HG03571 (cell line): ENCODE measurements at regions not wholly inside any gene's neighbourhood (a gene's known extent, or its start where the extent isn't known, plus 50 kb on each side); places are given as distances from the start of the nearest gene placed in this dataset.

ENCODE experiments used
- ATAC-seq: cut with Tn5 transposase; IDR thresholded peaks from one replicate; pipeline ENCODE4 v1.9.1; 2021; ENCODE audit not compliant: unreplicated experiment

DNA sequence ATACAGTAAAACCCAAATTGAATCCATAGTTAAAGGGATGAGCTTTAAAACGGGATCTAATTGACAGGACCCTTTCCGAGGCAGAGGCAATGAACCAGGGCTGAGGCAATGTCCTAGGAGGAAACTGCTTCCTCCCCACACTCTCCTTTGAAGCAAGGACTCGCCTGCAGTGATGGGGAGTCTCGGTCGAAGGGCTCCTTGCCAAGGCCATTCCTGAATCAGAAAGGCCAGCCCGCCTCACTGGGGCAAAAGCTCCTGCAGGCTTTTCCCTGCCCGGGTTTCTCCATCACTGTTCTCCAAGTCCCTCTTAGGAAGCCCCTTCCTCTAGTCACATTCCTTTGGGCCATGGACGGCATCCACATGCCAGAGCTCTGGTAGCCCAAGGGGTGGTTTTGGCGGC, 132.0 kb downstream of the RBFOX3 start:
- no peak for ATAC-seq

DNA sequence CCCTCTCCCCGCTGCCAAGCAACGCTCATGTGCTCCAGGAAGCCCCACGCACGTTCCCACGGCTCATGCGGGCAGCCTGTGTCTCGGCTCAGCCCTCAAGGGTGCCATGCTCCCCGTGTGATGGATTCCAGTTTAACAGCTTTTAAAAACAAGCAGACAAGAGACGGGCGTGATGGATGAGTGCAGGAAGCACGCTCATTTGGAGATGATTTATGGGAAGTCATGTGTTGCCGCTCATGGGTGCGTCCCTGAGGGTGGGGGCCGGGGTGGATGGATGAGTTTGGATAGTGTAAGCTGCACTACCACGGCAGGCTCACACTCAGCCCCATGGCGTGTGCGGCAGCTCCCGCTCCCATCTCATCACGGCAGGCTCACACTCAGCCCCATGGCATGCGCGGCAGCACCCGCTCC, 132.8 kb downstream of the RBFOX3 start:
- no peak for ATAC-seq

DNA sequence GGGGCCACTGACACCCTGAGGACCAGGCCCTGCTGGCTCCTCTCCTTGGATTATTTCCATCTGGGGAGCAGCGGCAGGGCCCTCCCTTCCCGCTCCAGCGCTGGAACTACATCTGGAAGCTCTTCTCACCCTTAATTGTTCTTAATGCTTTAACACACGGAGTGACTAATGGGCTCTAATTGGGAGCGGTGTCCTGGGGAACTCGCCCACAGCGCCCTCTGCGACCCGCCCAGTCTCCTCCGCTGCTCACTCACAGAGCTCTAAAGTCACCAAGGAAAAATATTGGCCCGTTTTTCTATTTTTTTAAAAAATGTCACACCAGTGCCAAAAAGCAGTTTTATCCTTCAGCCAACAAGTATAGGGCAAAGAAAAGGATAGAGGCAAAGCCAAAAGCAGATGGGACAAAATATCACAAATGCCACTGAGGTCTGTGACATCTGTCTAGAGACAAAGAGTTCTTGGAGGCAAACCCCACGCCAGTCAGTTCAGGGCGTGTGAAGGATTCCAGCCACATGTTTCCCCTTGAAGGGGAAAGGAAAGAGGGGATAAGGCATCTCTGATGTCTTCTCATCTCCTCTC, 134.7 kb downstream of the RBFOX3 start:
- ATAC-seq, result no peak

DNA sequence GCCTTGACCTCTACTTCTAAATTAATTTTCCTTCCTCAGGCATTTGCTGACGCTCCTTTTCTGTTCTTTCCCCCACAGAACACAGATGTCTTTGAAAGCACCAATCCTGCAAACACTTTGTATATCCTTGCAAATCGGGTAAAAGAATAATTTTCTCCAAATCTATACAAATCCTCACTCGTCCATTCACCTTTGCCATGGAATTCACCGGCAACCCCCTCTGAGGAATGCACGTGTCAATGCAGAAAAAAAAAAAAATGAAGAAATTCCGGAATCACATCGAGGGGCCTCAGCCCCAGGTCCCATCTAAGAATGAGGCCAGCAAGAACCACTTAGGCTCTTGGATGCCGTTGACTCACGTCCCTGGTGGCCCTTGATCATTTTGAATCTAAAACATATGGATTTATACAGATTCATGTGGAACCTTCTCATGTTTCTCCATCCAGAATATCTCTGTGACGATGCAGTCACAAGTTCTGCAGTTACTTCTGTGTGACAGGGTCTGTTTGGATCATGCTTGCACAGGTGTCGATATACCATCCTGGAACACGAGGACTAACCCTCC, 136.9 kb downstream of the RBFOX3 start:
- no peak for ATAC-seq

DNA sequence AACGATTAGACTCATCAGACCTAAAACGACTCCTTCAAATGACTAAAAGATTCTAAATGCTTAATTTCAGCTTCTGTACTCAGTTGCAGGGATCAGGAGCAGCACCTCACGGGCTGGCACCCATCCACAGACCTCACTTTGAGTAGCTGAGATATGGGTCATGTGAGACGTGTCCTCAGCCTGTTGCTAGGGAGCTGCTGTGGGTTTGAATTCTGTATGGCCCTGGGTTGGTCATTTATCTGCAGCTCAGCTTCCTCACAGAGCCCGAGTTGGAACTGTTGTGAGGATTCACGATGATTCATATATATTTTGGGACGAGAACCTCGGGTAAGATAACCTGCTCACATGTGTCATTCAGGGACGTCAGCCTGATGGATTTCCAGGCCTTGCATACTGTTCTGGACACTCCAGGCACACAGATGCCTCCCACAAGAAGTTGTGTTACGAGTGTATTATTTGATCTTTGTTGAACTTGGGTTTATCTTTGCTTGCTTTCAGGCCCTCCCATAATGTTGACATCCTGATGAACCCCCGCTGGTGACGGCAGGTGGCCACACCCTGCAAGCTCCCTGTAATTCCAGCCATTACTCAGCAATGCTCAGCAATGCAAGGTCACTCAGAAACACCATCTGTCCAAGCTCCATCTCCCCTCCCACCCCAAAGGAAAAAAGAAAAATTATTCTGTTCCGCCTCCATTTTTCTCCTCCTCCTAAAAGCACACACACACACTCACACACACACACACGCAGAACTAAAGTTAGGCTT, 137.6 kb downstream of the RBFOX3 start:
- ATAC-seq, result no peak

DNA sequence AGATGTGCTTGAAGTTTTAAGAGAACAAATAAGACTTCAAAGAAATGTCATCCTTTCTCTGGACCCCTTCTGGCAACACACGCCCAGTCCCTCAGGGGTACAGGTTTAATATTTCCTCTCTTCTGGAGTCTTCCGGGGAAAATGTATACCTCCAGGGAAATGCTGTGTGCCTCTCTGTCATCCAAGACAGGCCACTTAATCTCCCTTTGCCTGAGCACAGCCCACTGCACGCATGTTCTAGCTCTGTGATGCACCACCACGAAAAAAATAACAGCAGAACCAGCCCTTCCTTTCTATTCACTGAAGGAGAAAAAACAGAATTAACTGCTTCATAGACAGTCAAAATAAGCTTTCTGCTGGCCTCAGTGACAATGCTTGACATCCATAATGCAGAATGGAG, 140.1 kb downstream of the RBFOX3 start:
- ATAC-seq, result no peak

DNA sequence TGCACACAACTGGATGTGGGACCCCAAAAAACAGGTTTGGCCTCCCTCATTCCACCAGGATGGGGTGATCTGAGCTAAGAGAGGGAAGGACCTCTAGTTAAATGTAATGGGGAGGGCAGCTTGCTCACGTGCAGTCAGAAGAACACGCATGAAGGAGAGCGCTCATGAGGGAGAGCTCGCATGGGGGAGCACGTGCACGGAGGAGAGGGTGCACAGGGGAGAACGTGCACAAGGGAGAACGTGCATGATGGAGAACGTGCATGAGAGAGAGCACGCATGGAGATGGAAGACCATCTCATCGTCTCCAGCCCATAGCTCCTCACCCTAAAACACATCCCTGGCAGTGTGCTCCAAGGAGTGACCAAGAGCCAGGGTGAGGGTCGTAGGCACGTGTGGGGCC, 141.2 kb downstream of the RBFOX3 start:
- ATAC-seq, result no peak

DNA sequence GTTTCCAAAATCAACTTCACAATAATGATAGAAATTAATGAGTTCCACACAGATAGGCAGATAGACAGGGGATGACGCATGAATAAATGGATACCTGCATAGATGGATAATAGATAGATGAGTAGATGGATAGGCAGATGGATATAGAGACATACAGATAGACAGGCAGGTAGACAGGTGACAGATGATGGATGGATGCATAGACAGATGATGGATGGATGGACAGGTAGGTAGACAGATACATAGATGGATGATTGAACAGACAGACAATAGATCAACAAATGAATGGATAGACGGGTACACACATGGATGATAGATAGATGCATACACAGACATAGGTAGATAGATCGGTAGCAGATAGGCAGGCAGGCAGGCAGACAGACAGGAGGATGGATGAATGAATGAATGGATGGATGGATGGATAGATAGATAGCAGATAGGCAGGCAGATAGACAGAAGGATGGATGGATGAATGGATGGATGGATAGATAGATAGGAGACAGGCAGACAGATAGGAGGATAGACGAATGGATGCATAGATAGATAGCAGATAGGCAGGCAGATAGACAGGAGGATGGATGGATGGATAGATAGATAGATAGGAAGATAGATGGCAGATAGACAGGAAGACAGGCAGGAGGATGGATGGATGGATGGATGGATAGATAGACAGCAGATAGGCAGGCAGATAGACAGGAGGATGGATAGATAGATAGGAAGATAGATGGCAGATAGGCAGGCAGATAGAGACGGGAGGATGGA, 142.5 kb downstream of the RBFOX3 start:
- no peak for ATAC-seq

DNA sequence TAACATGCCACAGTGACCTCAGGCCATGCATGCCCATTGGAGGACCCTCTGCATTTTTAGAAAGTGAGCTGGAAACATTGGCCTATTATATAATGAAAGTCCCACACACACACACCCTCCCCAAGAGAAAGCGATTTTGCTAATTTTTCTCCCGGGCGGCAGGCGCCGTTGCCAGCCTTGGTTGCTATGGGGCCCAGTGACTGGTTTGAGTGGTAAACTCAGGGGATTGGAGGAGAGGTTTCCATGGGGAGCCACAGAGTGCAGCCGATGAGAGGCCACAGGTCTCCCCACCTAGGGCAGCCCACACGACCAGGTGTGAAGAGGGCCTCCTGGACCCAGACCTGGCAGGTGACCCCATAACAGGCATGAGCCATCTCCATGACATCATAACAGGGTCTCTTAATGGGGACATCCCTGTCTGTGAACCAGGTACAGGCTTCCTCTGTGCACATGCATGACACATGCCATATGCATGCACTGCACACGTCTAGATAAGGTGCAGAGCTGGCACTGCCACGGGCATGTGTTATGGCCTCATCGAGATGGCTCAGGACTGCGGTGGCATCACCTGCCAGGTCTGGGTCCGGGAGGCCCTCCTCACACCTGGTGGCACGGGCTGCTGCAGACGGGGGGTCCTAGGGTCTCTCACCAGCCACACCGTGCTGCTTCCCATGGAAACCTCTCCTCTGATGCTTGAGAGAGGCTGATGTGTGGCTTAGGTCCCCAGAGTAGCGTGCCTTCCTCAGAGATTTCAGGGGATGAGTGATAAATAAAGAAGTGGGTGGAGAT, 144.1 kb downstream of the RBFOX3 start:
- no peak for ATAC-seq

DNA sequence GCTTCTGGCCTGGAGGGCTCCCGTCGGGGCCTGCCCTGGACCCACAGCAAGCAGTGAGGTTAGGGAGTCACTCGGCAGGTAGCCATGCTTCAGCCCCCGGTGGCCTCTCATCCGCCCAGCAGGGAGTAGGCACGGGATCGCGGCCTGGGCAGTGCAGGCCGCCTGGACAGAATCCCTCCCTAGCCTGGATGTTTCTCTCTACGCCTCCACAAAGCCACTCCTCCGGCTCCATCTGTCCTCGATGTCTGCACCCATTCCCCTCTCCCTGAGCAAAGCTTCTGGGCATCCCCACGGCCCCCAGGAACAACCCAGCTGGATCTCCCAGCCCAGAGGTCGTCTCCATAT, 145.2 kb downstream of the RBFOX3 start:
- no peak for ATAC-seq

DNA sequence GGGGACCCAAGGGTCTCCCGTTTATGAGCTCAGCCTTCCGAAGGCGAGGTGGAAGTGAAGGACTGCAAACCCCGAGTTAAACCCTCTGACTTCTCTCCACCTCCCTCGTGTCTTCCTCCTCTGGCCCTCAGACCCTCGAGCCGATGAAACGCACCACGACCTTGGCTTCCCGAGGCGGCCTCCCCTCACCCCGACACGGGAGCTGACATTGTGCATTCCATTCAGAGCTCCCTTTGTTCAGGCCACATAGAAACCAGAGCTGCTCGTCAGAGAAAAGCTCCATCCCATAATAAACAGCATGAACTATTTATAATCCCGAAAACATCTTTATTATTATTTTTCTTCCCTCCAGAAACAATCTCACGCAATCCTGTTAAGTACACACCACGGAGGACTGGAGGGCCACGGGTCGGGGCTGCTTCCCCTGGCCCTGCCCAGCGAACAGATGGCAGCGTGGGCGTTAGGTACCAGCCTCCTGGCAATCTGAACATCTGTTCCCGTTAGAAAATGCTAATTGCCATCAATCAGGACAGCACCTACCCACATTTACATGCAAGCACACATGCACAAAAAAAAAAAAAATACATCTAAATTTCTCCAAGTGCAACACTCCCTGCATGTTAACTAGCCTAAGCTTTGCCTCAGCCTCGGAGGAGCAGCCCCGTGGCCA, 145.7 kb downstream of the RBFOX3 start:
- no peak for ATAC-seq

DNA sequence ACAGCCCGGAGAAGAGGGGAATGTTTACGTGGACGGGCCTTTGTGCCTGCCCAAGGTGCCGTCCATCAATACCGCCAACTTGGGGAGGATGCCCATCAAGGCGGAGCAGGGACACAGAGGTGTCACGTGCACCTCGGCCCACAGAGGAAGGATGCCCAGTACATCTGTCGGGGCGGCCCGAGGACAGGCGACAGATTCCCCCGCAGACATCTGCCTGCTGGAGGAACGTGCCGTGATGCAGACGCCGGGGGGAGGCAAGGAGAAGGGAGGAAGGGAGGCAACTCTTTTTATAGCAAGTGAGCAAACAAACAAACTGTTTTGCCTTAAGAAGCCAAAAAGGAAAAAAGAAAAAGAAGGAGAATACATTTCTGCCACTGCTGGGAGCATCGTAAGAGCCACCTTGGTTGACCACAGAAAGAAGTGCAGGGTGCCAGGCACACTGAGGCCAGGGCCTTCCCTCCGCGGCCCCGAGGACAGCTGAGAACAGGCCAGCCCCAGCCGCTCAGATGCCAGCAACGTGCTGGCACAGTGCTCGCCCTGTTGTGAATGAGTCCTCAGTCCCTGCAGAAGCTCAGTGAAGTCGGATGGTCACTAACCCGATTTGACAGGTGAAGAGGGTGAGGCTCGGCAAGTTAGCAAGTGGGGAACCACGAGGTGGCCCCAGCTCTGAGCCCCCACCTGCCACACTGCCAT, 146.4 kb downstream of the RBFOX3 start:
- no peak for ATAC-seq

DNA sequence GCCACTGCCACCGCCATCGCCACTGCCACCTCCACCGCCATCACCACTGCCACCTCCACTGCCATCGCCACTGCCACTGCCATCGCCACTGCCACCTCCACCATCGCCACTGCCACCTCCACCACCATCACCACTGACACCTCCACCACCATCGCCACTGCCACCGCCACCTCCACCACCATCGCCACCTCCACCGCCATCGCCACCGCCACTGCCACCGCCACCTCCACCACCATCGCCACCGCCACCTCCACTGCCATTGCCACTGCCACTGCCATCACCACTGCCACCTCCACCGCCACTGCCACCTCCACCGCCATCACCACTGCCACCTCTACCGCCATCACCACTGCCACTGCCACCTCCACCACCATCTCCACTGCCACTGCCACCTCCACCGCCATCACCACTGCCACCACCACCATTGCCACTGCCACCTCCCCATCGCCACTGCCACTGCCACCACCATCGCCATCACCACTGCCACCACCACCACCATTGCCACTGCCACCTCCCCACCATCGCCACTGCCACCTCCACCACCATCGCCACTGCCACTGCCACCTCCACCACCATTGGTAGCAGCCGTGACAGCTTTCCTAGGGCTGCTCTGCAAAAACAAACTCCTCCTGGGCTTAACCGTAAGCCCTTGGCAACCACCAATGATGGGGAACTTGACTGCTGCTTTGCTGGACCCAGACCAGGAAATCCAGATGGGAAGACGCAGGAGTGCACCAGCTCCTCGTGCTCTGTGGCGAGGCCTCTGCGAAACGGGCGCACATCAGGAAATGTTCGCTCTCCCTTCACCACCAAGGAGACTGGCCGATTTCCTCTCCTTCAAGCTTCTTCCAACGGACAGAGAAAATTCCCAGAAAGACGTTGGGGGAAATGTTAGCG, 147.2 kb downstream of the RBFOX3 start:
- ATAC-seq, result no peak

DNA sequence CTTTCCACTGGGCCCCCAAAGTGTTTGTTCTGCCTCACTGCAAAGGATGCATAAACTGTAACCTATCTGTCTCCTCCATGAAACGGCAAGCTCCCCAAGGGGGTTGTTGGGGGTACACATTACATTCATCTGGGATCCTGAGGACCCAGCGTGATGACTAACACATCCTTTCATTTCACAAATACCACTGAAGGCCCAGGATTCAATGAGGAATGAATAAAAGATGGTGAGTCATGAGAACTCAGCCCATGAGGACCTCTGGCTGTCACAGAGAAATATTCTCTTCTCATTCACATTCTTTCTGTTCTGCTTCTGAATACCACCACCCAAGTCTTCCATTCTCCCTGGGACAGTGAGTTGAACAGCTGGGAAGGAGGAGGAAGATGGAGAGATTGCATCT, 149.8 kb downstream of the RBFOX3 start:
- no peak for ATAC-seq

DNA sequence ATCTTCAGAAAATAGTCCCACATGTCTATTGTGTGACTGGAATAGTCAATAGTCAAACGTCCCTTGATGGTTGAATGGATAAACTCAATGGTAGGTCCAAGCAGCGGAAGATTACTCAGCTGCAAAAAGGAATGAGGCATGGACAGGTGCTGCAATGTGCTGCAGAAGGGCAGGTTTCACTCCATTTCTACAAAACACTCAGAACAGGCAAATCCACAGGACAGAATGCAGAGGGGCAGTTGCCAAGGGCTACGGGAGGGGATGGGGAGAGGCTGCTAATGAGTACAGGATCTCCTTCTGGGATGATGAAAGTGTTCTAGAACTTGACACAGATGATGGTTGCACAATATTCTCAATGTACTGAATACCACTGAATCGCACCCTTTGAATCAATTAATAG, 151.0 kb downstream of the RBFOX3 start:
- no peak for ATAC-seq

DNA sequence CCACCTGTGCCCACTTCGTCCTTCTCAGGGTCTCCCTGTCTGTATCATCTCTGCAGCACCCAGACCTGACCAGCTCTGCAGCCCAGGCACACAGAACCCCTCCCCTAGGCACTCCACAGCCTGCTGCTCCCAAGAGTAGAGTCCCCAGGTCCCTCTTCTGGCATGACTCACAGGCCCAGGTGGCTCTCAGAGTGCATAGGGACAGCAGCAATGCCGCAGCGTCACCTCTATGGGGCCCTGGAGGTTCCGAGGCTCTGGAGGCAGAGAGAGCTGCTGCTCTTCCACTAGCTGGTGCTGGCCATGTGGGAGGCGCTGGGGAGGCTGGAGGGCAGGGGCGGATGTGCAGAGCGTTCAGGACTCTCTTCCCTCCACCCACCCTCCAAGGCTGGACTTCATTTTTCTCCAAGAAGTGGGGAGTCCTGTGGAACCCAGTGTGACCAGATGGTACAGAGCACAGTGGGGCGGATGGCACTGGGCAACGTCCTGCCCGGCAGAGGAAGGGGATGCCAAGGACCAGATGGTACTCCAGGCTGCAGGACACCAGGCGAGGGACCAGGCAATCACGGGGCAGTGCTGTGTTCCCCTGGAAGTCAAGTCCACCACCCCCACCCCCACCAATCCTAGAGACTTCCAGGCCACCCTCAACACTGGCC, 151.7 kb downstream of the RBFOX3 start:
- no peak for ATAC-seq

DNA sequence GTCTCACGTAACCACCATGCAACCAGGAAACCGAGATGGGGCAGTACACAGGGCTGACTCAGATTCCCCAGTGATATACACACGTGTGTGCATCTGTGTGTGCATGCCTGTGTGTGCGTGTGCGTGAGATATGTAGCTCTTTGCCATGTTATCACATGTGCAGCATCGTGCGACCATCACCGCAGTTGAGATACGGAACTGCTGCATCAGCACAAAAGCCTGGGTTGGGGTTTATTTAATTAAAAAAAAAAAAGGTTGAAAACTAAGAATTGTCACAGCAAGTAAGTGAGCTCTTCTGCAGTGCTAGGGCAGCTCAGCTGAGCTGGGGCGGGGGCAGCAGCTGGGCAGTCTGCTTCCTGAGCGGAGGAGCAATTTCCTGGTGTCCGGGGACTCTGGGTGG, 152.5 kb downstream of the RBFOX3 start:
- ATAC-seq, result no peak

DNA sequence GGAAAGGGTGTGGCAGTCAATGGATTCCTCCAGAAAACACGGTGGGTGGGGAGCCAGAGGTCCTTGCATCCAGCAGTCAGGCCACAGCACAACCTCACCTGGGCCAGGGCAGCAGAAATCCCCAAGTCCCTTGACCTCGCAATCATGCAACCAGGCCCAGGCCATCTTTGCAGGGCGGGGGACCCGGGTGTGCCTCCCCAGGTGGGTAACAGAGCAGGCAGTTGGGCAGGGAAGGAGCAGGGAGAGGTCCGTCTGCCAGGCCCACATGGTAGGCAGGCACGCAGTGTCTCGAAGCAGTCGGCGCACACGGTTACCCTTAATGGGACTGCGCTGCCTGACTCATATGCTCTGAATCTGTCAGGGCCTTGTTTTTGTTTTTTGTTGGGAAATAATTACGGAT, 153.0 kb downstream of the RBFOX3 start:
- no peak for ATAC-seq

DNA sequence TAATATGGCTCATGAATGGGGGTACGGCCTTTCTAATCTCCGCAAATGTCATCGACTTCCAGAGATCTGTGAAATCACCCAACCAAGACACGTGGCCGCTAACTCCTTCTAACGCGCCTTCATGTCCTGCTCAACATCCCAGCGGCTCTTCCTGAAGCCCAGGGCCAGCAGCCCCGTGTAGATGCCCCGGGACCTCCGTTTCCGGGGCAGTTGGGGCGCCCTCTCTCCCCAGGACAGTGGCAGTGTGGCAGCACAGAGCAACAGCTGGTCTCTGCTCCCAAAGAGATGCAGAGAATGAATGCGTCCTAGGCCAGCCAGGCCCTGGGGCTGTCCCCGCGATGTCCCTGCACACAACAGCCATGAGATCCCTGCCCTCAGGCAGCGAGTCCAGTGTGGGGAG, 153.5 kb downstream of the RBFOX3 start:
- ATAC-seq, result no peak
